Non-pigmented ciliary epithelial cell (primary cell): ENCODE measurements at regions not wholly inside any gene's neighbourhood (a gene's known extent, or its start where the extent isn't known, plus 50 kb on each side); places are given as distances from the start of the nearest gene placed in this dataset.

Experiments used
- DNase-seq: peaks from one replicate; pipeline ENCODE4 v3.0.0-alpha.2; 2010; ENCODE audit warnings: low read depth

DNA sequence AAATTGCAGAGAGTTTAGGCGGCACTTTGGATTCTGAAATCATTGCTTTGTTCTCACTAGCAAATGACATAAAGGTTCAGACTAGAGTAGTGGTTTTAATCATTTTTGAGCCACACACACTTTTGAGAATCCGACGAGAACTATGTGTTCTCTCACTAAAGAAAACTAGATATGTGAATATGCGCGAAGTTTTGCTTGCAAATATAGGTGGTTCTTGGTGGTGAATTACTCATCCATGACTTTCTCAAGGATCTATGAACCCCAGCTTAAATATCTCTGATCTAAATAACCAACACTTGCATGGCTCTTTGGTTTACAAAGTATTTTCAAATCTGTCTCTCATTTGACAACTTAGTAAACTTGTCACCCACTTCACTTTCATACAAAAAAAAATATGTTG, 54.8 kb downstream of the NOG start:
- DNase-seq: no peak

DNA sequence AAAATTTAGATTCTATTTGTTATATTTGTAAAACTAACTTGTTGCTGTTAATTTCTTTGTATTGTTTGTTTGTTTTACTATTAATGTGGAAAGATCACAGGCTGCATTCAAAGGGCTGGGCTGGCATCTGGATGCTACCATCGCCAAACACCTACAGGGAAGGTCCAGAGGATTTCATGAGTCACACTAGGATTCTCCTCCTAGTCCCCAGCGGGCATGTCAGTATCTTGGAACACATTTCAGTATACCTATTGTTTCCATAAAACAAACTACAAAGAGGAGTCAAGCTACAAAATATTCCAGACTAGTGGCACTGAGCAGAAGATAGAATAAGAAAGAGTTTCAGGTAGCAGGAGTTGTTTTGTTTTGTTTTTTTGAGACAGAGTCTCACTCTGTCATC, 55.3 kb downstream of the NOG start:
- no peak for DNase-seq

DNA sequence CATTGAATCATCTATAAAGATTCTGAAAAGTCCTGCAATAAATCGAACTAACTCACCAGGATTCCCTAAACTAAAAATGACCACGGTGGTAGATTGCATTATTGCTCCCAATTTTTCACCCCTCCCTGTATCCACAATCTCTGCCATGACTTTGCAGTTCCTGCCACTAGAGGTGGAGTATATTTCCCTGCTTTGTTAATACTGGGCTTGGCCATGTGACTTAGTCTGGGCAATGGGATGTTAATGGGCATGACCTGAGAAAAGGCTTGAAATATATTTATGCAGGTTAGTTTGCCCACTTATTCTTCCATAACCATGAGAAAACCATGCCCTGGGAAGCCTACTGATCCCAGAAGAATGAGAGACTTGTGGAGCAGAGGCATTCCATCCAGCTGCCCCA, 59.1 kb downstream of the NOG start:
- DNase-seq: no peak

DNA sequence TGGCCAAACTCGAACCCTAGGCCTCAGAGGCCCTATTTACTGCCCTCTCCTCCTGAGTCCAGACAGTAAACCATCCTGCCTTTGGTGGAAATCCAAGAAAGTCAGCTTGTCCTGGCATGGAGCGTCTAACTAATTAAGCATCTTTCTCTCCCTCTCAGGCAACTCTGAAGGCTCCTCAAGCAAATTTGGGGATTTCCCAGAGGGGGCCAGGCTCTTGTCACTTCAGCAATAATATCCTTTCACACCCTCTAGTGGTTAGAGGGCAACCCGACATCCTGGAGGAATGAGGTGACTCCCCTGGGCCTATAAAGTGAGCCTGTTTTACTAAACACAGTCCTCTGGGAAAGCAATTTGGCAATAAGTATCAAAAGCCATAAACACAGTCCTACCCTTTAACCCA, 60.4 kb downstream of the NOG start:
- DNase-seq: peak; percentile 9

DNA sequence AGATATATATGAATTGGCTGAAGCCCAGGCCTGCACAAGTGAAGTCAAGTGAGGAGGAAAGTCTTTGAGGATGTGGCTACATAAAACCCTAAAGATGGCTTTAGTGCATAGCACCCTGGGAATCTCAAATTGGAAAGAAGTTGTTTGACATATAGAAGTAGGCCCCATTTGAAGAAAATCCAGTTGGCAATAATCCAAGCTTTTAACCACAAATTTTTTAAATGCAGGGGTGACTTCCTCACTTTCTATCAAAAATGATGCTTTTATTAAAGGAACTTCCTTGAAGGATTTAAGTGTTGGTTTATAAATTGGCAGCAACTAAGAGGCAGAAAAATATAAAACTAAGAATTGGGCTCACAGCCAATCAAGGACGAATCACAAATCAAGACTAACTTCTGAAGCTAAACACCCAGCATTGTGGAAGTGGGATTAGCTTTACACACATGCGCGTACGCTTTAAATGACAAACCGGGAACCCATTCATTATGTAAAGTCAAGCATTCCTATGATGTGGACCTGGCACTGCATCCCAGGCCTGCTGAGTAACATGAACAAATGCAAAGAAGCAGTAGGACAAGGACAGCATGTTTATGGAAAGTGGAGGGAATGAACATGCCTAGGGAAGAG, 63.3 kb downstream of the NOG start:
- no peak for DNase-seq

DNA sequence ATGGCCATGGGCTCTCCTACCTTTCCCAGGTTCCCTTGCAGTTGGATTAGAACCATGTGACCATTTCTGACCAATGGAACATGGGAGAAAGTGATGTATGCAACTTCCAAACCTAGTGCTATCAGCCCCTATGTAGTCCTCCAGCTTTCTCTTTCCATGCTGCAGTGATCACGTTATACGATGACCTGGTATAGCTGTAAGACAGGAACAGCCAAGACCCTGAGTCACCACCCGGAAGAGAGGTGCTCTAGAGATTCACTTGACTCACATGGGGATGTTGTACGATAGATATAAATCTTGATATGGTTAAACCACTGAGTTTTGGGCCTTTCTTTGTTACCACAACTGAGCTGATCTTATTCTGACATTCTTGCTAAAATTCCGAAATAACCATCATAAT, 65.1 kb downstream of the NOG start:
- no peak for DNase-seq

DNA sequence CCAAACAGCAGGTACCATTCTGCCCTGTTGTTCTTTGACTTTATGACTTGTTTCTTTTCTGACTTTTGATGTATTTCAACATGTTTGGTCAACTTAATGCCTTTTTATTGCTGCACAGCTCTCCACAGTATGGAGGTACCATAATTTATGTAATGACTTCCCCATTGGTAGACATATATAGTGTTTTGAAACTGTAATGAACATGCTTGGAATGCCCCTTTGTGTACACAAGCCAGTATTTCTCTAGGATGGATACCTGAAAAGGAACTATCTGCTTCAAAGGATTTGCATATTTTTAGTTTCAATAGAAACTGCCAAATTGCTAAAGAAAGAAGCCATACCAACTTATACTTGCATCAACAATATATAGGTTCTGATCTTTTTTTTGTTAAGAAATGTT, 66.1 kb downstream of the NOG start:
- DNase-seq: no peak

DNA sequence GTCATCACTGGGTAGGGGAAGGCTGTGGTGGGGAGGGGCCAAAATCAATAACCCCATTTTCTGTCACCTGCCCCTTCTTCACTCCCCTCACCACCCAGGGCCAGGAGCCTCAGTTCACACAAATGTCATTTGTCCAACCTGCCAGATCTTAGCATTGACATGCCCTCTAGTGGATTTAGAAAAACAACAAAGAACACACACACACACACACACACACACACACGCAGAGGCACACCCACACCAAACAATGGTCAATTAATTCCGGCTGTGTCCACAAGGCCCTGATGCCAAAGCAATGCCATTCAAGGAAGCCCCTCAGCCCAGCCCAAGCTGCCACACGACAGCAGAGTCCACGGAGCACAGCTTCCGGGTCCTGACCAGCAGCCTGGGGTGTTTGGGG, 68.4 kb downstream of the NOG start:
- DNase-seq: no peak

DNA sequence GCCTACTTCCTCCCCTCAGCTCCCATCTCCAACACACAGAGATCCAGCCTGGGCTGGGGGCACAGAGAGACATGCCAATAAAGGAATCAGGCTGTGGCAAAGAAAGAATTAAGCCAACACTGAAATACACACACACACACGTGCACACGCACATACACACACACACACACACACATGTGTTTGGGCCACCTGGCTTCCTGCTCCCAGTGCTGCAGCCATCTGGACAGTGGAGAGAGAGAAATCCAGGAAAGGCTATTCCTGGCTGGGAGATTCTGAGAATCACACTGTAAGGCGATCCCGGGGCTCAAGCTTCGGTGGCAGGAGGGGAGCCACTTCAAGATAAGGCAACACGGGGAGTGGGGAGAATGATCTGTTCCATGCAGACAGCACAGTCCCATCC, 72.4 kb downstream of the NOG start:
- DNase-seq: no peak

DNA sequence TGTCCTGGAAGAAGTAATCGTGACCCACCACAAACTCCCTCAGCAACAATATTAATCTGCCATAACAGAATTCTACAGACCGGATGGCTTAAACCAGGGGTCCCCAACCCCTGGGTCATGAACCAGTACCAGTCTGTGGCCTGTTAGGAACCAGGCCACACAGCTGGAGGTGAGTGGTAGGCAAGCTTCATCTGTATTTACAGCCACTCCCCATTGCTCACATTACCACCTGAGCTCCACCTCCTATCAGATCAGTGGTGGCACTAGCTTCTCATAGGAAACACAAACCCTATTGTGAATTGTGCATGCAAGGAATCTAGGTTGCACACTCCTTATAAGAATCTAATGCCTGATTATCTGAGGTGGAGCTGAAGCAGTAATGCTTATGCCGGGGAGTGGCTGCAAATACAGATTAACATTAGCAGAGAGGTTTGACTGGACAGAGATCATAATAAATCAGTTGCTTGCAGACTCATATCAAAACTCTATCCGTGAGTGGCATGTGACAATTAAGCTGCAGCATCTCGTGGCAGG, 74.5 kb downstream of the NOG start:
- no peak for DNase-seq

DNA sequence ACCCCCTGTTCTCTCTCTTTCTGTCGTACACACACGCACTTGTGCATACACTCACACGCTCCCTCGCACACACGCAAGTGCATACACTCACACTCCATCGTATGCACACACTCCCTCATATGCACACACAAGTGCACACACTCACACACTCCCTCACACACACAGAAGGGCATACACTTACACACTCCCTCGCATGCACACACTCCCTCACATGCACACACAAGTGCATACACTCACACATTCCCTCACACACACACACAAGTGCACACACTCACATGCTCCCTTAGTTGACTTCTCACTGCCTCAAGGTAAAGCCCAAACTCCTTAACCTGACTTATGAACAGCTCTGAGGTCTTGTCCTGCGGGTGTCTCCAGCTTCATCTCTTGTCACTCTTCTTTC, 78.7 kb downstream of the NOG start:
- no peak for DNase-seq

DNA sequence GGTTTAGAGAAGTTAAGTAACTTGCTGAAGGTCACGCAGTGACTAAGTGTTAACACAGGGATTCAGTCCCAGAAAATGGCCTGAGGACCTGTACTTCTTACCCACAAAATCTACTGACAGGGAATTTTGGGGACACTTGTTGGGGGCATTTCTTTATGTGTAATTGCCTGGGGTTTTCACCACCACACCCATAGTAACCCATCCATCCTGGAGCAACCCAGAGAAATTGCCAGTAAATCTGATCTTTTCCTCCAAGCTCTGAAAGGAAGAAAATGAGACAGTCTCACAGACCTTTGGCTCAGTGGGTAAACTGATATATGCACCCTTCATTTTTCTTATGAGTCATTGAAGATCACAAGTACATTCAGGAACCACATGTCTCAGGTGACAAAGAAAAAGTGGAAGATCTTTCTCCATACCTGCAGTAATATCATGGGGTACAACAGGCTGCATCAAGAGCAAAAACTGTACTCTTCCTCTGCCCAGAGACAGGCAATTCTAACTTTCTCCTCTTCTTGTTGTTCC, 81.0 kb downstream of the NOG start:
- DNase-seq: no peak

DNA sequence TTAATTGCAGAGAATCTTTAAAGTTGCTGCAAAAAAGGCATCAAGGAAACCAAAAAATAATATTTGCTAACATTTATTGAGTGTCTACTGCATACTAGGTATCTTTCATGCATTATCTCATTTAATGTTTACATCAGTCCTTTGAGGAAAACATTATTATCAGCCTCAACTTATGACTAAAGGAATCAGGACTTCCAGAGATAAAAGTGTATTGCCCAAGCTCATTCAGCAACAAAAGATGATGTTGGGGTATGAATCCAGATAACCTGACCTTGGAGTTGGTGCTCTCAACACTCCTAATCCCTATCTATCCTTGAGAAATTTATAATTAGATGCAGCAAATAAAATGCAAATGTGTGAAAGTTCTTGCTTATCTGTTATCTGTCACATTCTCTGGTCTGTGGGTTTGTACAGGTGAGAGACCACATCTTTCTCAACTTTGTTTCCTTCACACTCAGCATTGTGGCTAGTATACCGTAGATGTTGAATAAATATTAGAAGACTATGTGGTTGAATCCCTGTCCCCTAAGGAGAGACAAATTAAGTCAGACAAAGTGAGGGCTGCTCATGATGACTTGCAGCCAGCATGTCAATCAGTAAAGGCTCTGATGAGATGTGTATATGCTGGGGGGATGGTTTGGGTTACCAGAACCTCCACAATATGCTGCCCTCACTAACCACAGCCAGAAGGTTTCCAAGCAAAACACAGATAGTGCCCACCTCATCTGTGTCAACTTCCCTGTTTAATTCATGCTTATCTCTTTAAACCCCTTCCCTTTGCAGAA, 82.6 kb downstream of the NOG start:
- DNase-seq: no peak

DNA sequence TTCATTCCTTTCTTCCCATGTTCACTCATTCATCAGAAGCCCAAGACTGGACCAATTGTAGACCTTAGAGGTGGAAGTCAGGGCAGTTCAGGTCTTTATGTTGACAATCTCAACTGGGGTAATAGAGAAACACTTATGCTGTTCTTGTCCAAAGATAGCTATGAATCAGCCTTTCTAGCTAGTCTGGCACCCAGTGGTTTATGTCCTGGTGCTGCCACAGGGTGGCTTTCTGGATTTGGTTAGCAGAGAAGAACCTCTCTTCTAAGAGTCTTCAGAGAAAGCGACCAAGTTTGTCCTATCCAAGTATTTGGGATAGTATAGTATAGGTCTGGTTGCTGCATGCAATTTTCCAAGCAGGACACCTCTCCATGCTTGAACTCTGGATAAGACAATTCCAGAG, 83.3 kb downstream of the NOG start:
- no peak for DNase-seq

DNA sequence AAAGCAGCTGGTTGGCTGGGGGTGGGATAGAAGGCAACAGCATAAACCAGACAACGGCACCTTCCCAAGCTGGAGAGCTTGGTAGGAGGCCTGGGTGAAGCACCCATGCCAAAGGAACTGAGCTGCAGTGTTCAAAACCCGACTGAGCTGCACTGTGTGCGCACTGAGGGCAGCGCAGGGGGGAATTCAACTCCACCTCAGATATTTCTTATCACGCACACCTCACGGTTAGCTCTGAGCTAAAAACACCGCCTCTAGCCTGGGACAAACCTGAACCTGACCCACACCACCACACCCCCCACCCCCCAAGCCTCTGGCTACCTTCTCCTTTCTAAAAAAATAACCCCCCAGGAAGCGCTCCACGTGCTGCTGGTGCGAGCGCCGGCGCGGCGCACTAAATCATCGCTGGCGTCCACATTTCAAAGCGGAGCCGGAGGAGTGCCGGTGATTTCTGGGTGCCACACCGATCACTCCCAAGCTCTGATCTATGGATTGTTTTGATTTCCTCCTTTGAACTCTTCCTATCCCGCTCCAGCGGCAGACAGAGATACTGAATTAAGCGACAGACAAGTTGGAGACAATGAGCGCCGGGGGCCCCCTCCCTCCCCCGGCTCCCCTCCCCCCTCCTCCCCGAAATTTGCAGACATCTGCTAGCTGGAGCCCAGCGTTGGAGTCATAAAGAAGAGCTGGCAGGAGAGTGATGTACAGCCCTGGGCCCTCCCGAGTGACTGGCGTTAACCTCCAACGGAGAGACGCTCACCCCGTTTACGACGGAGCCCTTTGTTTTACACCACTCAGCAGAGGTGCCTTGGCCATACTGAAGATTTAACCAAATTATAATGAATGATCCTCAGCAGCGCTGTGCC, 85.0 kb downstream of the NOG start:
- no peak for DNase-seq

DNA sequence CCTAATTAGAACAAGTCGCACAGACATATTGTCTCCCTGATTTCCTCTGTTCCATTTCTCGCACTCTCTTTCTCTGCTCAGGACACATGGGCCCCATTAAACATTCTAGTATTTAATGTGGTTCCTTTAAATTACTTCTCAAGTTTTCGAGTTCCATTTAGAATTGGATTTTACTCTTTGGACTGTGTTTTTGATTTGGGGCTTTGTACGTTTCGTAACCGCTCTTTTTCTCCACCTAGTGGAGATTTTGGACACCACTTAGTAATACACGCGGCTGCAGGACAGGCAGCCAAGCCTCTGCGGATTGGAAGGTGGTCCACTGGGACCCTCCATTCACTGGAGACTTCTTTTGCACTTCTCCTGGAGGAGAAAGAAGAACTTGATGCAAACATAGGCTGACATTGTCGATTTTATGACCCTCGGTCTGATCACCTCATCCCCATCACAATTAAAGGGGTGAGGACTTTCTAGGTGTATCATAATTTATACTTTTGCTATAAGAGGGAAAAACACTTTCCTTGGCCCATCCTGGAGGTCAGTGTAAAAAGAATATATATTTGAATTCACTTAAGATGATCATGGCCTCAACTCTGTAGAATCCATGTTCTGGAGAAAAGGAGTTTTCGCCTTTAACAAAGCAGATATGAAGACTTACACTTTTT, 85.7 kb downstream of the NOG start:
- no peak for DNase-seq

DNA sequence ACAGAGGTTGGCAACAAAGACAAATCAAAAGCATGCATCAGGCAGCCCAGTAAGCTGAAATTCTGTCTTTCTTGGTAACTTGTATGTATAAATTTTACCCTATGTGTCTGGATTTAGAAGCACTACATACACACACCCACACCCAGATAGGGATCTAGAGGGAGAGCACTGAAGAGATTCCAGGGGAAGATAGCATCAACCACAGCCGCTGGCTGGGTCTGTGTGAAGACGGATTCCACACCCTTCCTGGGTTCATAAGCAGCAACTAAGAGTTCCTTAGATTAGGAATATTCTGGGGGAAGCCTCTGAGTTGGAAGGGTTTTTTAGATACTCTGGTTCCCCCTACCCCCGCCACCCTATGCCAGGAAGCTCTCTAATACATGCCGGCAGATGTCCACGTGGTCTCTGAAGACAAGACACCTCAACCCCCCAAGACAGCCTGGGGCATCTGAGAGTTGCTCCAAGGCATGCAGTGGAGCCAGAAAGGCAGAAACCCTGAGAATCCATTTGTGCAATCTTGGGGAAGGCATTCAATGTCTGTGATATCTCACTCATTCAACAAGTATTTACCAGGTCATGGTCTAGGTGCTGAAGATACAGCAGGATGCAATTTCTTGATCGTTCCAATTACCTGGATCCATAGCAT, 86.4 kb downstream of the NOG start:
- DNase-seq: no peak

DNA sequence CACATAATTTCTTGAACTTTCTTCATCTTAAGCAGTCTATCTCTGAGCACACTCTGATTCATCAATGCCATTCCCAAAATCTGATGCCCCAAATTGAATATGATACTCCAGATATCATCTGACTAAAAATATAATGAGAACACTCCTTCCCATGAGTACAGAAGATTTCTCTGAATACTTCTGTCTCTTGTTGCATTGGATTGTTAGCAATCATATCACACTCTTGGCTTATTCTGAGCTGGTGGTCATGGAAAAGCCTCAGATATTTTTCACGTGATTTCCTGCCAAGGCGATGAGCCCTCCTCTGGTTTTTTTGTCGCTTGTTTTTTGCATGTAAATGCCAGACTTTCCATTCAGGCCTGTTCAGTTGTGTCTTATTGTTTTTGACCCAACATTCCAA, 87.2 kb downstream of the NOG start:
- no peak for DNase-seq

DNA sequence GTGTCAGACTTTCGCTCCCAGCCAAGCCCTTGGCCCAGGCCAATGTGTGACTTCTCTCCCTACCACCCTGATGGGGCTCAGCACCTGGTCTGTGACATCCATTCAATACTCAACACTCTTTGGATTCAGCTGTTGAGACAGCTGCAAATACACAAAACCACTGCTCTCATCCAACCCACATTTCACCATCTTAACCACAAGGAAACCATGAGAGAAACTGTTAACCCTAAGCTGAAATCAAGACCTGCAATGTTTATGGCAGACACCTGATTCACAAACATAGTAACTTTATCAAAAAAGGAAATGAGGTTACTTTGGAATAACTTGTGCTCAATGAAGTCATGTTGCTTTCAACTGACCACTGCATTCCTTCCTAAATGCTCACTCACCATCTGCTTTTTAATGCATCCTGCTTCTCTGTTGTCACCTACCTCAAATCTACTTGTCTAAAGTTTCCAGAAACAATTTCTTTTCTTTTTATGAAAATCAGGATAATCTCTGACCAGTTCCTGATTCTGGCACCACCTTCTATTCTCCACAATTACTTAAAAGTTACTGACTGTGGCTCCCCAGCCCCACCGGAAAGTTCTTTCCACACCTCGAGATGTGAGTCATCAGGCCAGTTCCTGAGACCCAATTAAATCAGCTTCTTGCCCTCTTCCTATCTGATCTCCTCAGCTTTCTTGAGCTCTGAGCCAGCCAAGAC, 88.2 kb downstream of the NOG start:
- peak; percentile 88 for DNase-seq

DNA sequence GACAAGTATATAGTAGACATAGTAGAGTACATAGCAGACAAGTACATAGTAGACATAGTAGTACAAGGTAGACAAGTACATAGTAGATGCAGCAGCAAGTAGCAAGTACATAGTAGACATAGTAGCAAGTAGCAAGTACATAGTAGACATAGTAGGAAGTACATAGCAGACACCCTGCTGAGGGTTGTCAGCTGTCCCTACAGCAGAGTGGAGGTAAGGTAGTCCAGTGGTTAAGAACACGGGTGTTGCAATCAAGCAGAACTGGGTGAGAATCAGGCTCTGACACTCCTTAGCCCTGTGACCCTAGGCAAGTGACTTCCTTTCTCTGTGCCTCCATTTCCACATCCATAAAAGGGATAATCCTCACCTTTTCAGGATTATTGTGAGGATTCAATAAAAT, 94.7 kb downstream of the NOG start:
- no peak for DNase-seq
